Natural killer cell (primary cell): ENCODE measurements at regions not wholly inside any gene's neighbourhood (a gene's known extent, or its start where the extent isn't known, plus 50 kb on each side); places are given as distances from the start of the nearest gene placed in this dataset.
A peak's percentile ranks its signal among the peaks of the same experiment; 100 is the strongest.

Experiments
- ATAC-seq, 3 donors: fragments of 150-1000 bp in 2 of 3; fragments of 200-7000 bp in 1 of 3; cut with Tn5 transposase; 1 replicate in 1 of 3; 2 replicates in 2 of 3; pipeline ENCODE4 v1.10.0; 2021; ENCODE audit warnings: mild to moderate bottlenecking in 2 of 3, moderate library complexity in 2 of 3
- DNase-seq, 2 donors: peaks; one replicate each; pipeline versions ENCODE4 v3.0.0 to v3.0.0-alpha.2; 2013 to 2021; ENCODE audit warnings: mixed read lengths in 1 of 2
- H3K27ac ChIP-seq: one replicate; pipeline ENCODE4 v1.5.1; 2013; ENCODE audit warnings: mild to moderate bottlenecking, low read length
- H3K27me3 ChIP-seq: one replicate; pipeline ENCODE4 v1.6.1; 2013; ENCODE audit warnings: low read length; ENCODE audit not compliant: control insufficient read depth, insufficient read depth
- H3K36me3 ChIP-seq: one replicate; pipeline ENCODE4 v1.6.1; 2013; ENCODE audit warnings: low read length; ENCODE audit not compliant: control insufficient read depth, insufficient read depth
- H3K4me1 ChIP-seq: one replicate; pipeline ENCODE4 v1.6.1; 2013; ENCODE audit warnings: low read length; ENCODE audit not compliant: control insufficient read depth, insufficient read depth
- H3K4me3 ChIP-seq: one replicate; pipeline ENCODE4 v1.5.1; 2013; ENCODE audit warnings: low read length
- H3K9me3 ChIP-seq: one replicate; pipeline ENCODE4 v1.6.1; 2013; ENCODE audit warnings: low read length; ENCODE audit not compliant: control insufficient read depth, insufficient read depth
- H3K27ac Mint-ChIP-seq, 2 donors: one replicate each; pipeline ENCODE4 v1.8.0; 2022; ENCODE audit warnings: mild to moderate bottlenecking in 2 of 2, mixed read lengths in 2 of 2, moderate library complexity in 1 of 2
- H3K27me3 Mint-ChIP-seq, 2 donors: one replicate each; pipeline ENCODE4 v1.8.0; 2022; ENCODE audit warnings: low read depth in 2 of 2, mixed read lengths in 2 of 2
- H3K36me3 Mint-ChIP-seq: one replicate; pipeline ENCODE4 v1.8.0; 2022; ENCODE audit warnings: mixed read lengths
- H3K4me1 Mint-ChIP-seq, 2 donors: one replicate each; pipeline ENCODE4 v1.8.0; 2022; ENCODE audit warnings: mixed read lengths in 2 of 2
- H3K4me3 Mint-ChIP-seq: one replicate; pipeline ENCODE4 v1.8.0; 2022; ENCODE audit warnings: mild to moderate bottlenecking, moderate library complexity, mixed read lengths
- H3K9me3 Mint-ChIP-seq, 2 donors: one replicate each; pipeline ENCODE4 v1.8.0; 2022; ENCODE audit warnings: mixed read lengths in 2 of 2
- CTCF ChIP-seq: fragments of 200-600 bp; IDR thresholded peaks from one replicate; pipeline ENCODE4 v1.8.0; 2022; ENCODE audit warnings: antibody characterized with exemption
- WGBS: methylation state at CpG from one replicate; pipeline ENCODE4 v1.1.7; 2013; ENCODE audit warnings: missing lambda C conversion rate; ENCODE audit not compliant: insufficient coverage; 5-methylcytosine and 5-hydroxymethylcytosine counted together
- intact Hi-C: fragments of 100-400 bp; cut with micrococcal nuclease; formaldehyde crosslinking; loops from one replicate; pipeline ENCODE4 v1.14.2; 2022

DNA sequence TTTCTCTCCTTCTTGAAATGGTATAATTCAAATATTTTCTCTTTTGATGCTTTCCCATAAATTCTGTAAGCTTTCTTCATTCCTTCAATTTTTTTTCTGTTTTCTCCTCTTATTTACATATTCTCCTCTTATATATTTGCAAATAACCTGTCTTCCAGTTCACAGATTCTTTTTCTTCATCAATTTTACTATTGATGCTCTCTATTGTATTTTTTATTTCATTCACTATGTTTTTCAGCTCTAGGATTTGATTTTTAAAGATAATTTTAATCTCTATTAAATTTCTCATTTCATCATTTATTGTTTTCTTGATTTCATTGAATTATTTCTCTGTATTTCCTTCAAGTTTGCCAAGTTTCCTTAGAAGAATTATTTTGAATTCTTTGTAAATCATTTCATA is 54.0 kb upstream of the PRPS1L1 start:
- Mint-ChIP-seq H3K9me3 (peaks cover 10 to 19% of the 10 kb centered on the region in 2 donors), H3K4me1 (peaks cover 7% of the 10 kb centered on the region in 2 donors), H3K4me3 (no peak overlapping the region), H3K27ac (no peak overlapping the region), H3K36me3 (peaks cover 18% of the 10 kb centered on the region), H3K27me3 (peaks cover 19 to 27% of the 10 kb centered on the region in 2 donors)
- no peak overlapping the region for H3K27ac ChIP-seq
- ATAC-seq (no peak), DNase-seq (no peak)
- H3K4me3 ChIP-seq: no peak overlapping the region
- H3K27me3 ChIP-seq: peaks cover 8% of the 10 kb centered on the region
- H3K36me3 ChIP-seq: no peaks in the 10 kb centered on the region
- TF ChIP-seq CTCF: no peak
- intact Hi-C loops: no loop called here
- peaks cover 2% of the 10 kb centered on the region for H3K4me1 ChIP-seq
- peaks cover 11% of the 10 kb centered on the region for H3K9me3 ChIP-seq

- Histone ChIP-seq H3K27me3 (peaks cover 11% of the 10 kb centered on the region), H3K4me1 (peaks cover 6% of the 10 kb centered on the region), H3K27ac (no peak overlapping the region), H3K4me3 (no peak overlapping the region), H3K36me3 (no peaks in the 10 kb centered on the region), H3K9me3 (peaks cover 11% of the 10 kb centered on the region)
- DNase-seq (no peak), ATAC-seq (no peak)
- H3K36me3 Mint-ChIP-seq: peaks cover 18% of the 10 kb centered on the region
- H3K4me3 Mint-ChIP-seq: no peak overlapping the region
- H3K4me1 Mint-ChIP-seq: peaks cover 7 to 12% of the 10 kb centered on the region in 2 donors
- H3K9me3 Mint-ChIP-seq: peaks cover 10 to 19% of the 10 kb centered on the region in 2 donors
- 96% methylated on average over 2 of the region's 2 CpGs for WGBS
- H3K27ac Mint-ChIP-seq: no peak overlapping the region
- intact Hi-C loops: no loop called here
- TF ChIP-seq CTCF: no peak
- peaks cover 23 to 30% of the 10 kb centered on the region in 2 donors for H3K27me3 Mint-ChIP-seq
These were observed 54.5 kb upstream of the PRPS1L1 start for GRCh38 chr7:18082169-18082568.

- Mint-ChIP-seq H3K4me1 (peaks cover 7 to 12% of the 10 kb centered on the region in 2 donors), H3K27ac (no peak overlapping the region), H3K36me3 (peaks cover 15% of the 10 kb centered on the region), H3K9me3 (peaks cover 5 to 8% of the 10 kb centered on the region in 2 donors), H3K27me3 (peaks cover 35 to 49% of the 10 kb centered on the region in 2 donors), H3K4me3 (peak overlapping the region; percentile 81)
- no peak overlapping the region for H3K4me3 ChIP-seq
- H3K36me3 ChIP-seq: no peaks in the 10 kb centered on the region
- H3K27ac ChIP-seq: no peak overlapping the region
- peaks cover 15% of the 10 kb centered on the region for H3K27me3 ChIP-seq
- ATAC-seq: peak in 1 of 3 donors; percentile 67
- H3K9me3 ChIP-seq: peaks cover 9% of the 10 kb centered on the region
- intact Hi-C loops: no loop called here
- no peak for TF ChIP-seq CTCF
- H3K4me1 ChIP-seq: peaks cover 7% of the 10 kb centered on the region
- under 1% methylated on average over 108 of the region's 108 CpGs for WGBS
- no peak for DNase-seq
These were observed 58.7 kb upstream of the PRPS1L1 start for GRCh38 chr7:18086165-18087025.
